ENCODE measurements at regions not wholly inside any gene's neighbourhood (a gene's known extent, or its start where the extent isn't known, plus 50 kb on each side); places are given as distances from the start of the nearest gene placed in this dataset.

DNA sequence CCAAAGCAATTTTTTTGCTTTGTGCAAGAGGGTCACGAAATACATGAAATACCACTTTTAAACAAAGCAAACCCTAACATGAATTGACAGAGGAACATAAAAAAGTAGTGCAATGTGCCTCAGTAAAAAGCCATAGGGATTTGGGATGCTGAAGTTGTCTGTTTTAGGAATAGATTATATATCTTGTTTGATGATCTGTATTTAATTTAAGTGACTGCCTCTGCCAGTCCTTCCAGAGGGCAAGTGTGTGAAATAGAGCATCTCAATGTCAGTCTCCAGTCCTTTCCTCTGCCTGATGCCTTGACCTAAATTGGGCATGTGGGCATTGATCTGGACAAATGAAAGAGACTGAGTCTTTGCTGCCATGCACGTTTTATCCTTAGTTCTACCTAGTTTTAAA, 222.8 kb downstream of the PTPRC start:
- no peak for DNase-seq

GRCh38 chr1:198864695-198865094, 225.9 kb downstream of the PTPRC start:
- DNase-seq = no peak

DNA sequence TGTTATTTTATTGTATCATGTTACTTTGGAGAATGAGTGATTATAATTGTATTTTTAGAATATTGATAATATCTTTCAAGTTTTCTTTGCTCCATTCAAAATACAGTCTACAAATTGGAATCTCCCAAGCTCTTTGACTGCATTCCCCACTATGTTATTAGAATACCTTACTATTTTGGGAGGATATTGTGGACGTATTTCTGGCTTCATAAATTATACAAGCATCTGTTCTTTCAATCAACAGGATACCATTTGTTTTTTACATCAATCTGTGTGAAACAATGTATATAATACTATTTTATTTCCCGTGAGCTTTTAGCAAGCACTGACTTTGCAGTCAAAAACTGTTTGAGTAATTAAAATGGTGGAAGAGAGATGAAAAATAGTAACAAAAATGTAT, 226.5 kb downstream of the PTPRC start:
- no peak for DNase-seq

GRCh38 chr1:198867182-198867581, 228.3 kb downstream of the PTPRC start:
- no peak for DNase-seq

DNA sequence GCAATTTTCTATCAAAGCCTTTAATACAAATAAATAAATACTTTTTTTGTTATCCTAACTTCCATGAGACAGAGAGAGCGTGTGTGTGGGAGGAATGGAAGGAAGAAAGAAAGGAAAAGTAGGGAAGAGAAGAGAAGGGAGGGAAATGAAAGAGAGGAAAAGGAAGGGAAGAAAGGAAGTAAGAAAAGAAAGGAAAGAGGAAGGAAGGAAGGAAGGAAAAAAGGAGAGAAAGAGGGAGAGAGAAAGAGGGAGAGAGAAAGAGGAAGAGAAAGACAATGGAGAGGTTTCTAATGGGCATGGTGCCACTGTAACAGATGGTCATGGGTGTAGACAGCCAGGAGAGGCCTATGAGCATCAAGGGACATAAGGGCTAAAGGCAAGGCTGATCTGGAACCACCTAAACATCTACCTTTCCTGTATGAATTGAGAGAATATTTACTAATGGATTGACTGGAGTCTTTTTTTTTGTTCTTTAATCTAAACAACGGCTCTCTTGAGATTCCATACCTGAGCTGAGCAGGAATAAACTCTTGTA, 234.9 kb downstream of the PTPRC start:
- no peak for DNase-seq

DNA sequence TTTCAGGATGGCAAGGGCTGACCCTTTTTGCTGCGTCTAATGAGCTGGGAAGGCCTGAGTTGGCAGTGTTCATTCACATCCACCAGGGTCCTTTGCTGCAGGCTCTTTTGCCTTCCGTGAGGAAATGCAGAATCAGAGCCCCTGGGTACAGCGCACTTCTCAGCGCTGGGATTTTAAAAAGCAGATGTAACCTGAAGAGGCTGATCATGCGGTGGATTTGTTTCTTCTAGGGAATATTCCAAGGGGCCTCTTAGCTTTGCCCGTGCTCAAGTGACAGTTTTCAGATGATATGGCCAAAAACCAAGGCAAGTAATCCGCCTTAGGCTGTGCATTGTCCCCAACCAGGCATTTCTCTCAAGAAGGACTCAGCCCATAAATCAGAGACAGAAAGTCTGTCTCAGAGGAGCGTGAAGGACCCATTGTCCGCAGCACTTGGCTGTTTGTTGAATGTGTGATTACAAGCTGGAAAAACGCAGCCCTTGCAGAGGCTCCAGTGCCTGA, 237.6 kb downstream of the PTPRC start:
- peak in 29 of 56 donors; percentile 2 to 56 (median 14) for DNase-seq

- no peak for DNase-seq
These were observed 239.7 kb downstream of the PTPRC start for GRCh38 chr1:198878566-198878965.

- no peak for DNase-seq
These were observed 241.0 kb downstream of the PTPRC start for GRCh38 chr1:198879711-198880306.

DNA sequence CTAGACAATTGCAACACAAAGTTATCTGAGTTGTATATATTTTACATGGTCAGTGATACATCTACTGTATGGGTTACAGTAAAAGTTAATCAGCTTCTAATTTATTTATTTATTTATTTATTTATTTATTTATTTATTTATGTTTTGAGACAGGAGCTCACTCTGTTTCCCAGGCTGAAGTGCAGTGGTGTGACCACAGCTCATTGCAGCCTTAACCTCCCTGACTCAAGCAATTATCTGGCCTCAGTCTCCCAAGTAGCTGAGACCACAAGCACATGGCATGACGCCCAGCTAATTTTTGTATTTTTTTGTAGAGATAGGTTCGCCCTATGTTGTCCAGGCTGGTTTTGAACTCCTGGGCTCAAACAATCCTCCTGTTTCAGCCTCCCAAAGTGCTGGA, 241.6 kb downstream of the PTPRC start:
- no peak for DNase-seq

DNA sequence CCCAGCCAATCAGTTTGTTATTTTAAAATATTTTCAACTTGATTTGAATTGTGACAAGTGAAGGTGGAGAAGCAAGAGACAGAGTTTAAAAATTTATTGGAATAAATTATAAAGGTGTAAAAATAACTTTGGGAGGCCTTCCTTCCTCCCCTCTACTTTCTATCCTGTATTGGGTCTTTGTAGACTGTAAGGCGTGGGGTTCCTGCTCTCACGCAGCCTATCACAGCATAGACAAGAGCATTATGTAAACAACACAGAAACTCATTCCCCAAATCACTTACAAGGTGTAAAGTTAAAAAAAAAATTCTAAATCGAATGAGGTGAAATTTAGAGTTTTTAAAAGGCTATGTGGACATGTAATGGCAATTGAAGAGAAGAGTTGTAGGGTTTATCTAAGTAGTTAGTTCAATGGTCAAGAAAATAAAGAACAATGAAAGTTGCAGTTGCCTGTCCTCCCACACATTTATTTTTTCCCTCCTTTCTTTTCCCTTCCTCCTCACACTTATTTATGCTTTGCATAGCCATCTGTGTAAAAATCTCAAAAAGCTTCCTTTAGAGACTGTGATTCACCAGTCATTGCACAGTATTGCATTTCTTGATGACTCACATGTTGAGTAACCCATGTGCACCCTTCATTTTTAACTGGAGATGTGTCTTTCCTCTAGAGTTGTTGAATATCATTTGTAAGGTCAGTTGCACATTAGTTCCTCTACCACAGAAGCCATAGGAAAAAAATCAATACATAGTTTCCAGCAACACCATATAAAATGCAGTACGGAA, 242.2 kb downstream of the PTPRC start:
- no peak for DNase-seq

DNA sequence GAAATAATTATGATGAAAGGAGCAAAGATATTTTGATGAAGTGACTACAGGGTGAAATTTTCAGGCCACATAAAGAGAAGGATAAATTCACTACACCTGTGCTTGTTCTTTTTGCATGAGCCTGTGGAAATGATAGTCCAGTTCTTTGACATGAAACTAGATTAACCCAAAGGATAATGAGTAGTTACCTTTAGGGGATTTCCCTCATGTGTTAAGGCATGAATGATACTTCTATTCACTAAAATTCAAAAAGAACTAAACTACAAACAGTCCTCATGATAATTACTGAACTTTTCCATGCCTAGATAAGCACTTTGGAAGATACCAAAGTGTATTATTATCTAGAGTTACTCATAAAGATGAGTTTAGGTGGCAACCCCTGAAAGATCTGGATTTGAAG, 244.3 kb downstream of the PTPRC start:
- DNase-seq = no peak

DNA sequence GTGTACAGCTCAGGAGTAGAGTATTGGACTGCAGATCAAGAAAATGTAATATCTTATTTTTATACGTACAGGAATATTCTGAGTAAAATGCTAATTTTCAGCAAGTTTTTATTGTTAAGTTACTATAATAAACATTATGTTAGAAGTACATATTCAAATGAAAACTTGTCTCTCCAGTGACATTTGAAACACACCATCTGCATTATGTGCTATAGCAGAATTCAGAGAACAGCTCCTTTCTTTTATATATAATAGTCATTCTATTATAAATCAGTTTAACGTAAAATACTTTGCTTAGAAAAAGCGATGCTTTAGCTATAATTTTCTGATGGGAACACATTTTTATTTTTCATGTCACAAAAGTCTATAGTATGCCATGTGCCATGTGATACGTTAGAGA, 249.0 kb downstream of the PTPRC start:
- no peak for DNase-seq

DNA sequence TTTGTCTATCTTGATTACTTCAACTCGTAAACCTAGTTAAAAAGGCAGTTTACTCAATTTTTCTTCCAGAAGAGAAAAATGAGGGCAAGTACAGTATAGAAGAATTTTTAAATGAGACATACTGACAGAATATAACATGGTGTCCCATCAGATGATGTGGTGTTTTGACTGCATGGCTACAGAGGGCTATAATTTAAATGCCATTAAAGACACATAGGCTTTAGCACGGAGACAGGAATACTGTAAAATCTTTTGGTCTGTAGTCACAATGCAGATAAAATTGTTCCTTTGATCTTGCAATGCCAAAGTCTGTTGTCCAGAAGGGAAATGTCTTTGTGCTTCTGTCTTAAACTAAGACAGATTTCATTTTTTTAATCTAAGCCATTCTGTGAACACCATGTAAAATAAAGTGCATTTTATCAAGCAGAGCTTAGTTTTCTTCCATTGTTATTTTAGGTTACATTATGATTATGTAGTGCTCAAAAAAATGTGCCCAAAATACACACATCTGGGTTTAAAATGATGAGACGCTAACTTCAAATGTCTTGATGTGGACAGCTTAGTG, 249.6 kb downstream of the PTPRC start:
- no peak for DNase-seq

DNA sequence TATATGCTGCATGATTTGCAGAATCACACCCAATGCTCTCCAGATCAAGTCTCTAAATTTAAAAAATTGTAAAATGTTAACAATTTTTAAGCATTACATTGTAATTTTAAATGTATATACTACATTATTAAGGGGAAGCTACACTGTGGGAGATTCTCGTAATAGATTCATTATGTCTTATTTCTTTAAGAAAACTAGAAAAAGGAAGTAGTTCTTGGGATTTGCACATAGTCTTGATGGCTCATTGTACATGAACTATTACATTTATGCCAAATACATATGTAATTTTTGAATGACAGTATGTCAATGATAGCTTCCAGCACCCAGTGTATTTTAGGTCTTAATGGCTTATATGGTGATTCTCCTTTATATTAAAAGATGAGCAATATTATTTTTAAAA, 250.3 kb downstream of the PTPRC start:
- no peak for DNase-seq

DNA sequence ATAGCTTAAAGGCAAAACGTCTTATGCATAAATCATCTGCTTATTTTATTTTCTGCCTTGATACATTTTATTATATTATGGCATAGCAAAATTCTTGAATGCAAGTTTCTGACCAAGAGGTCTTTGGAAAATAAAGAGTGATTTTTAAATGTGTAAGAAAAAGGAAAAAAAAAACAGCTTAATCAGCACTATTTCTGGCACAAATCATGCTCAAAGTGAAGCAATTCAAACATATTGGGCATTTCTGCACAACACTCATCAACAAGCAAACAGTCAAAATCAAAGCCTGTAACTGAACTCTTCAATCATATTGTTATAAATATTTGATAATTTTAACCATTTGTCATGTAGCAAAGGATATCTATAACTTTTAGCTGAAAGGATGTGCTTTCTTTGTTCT, 250.9 kb downstream of the PTPRC start:
- DNase-seq = no peak

- no peak for DNase-seq
These were observed 251.5 kb downstream of the PTPRC start for GRCh38 chr1:198890214-198890930.

- DNase-seq = no peak
These were observed 253.2 kb downstream of the PTPRC start for GRCh38 chr1:198892065-198892464.

- no peak for DNase-seq
These were observed 254.3 kb downstream of the PTPRC start for GRCh38 chr1:198893141-198893540.

GRCh38 chr1:198893763-198894444, 255.1 kb downstream of the PTPRC start:
- no peak for DNase-seq

DNA sequence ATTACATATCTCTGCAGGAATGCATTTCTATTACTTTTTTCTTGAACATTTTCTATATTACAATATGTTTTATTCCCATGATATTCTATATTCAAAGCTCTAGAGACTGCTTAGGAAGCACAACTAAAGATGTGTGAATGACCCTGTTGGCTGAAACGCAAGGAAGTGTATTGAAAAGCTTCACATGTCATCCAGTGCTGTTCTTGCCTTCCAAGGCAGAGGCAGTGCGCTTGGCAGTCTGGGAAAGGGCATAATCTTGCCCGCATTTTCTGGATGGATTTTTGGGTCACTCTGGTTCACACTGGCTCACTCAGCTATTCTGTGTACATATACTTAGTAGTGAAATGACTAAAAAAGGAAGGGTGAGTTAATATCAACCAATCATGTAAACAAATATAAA, 262.4 kb downstream of the PTPRC start:
- peak in 3 of 56 donors; percentile 6 to 10 (median 9) for DNase-seq

GRCh38 chr1:198902655-198903054, 263.8 kb downstream of the PTPRC start:
- DNase-seq = peak in 2 of 56 donors; percentile 1 to 4

All from nucleus accumbens (tissue), 56 donors.